SK-N-SH (cell line): ENCODE measurements at regions not wholly inside any gene's neighbourhood (a gene's known extent, or its start where the extent isn't known, plus 50 kb on each side); places are given as distances from the start of the nearest gene placed in this dataset.

Experiments
- CTCF ChIA-PET: fragments of 300-600, 350-600 bp; formaldehyde crosslinking; extraction: SDS; loops from one replicate; lab custom pipeline; 2021; lab: Yijun Ruan, JAX
- POLR2A ChIA-PET: fragments of 350-600 bp; sonication (Branson Sonifier 250); formaldehyde crosslinking; extraction: SDS; loops from one replicate; lab custom pipeline; 2020; ENCODE audit warnings: antibody characterized with exemption, inconsistent platforms; lab: Yijun Ruan, JAX
- DNase-seq: peaks from one replicate; pipeline ENCODE4 v3.0.0; 2012
- H2AFZ ChIP-seq: fragments of 200-600 bp; sonication (generic); 2 replicates; pipeline ENCODE4 v1.8.1; 2016; ENCODE audit warnings: antibody characterized with exemption, mild to moderate bottlenecking, low read depth
- H3F3A ChIP-seq: fragments of 200-600 bp; sonication (generic); replicated peaks from 2 replicates; pipeline ENCODE3; 2016; ENCODE audit warnings: antibody characterized with exemption, mild to moderate bottlenecking; ENCODE audit not compliant: insufficient read depth
- H3K27ac ChIP-seq, 2 experiments: fragments of 200-500 bp in 1 of 2; fragments of 200-600 bp in 1 of 2; sonication (Bioruptor generic) in 1 of 2; sonication (generic), shearing (Covaris generic) in 1 of 2; 2 replicates each; pipeline versions ENCODE4 v1.5.1 to v1.6.1; 2014 to 2016; ENCODE audit warnings: low read depth in 2 of 2, inconsistent platforms in 1 of 2, low read length in 1 of 2, mild to moderate bottlenecking in 1 of 2, mixed read lengths in 1 of 2
- H3K27me3 ChIP-seq: fragments of 200-600 bp; sonication (generic), shearing (Covaris generic); 2 replicates; pipeline ENCODE4 v1.6.1; 2016; ENCODE audit warnings: mixed run types; ENCODE audit not compliant: insufficient read depth
- H3K36me3 ChIP-seq, 2 experiments: fragments of 200-500 bp in 1 of 2; fragments of 200-600 bp in 1 of 2; sonication (Bioruptor generic) in 1 of 2; sonication (generic) in 1 of 2; replicated peaks in 1 of 2; 2 replicates each; pipeline versions ENCODE3 to v1.5.1; 2014 to 2016; ENCODE audit warnings: low read length in 1 of 2, mild to moderate bottlenecking in 1 of 2; ENCODE audit not compliant: insufficient read depth in 2 of 2, control insufficient read depth in 1 of 2
- H3K4me1 ChIP-seq, 2 experiments: fragments of 200-500 bp in 1 of 2; fragments of 200-600 bp in 1 of 2; sonication (Bioruptor generic) in 1 of 2; sonication (generic), shearing (Covaris generic) in 1 of 2; 2 replicates each; pipeline versions ENCODE4 v1.5.1 to v1.6.1; 2014 to 2016; ENCODE audit warnings: low read depth in 1 of 2, low read length in 1 of 2, mixed run types in 1 of 2; ENCODE audit not compliant: insufficient read depth in 2 of 2, control insufficient read depth in 1 of 2
- H3K4me2 ChIP-seq: fragments of 200-600 bp; sonication (generic), shearing (Covaris generic); 2 replicates; pipeline ENCODE4 v1.6.1; 2017; ENCODE audit warnings: mixed run types
- H3K4me3 ChIP-seq, 2 experiments: fragments of 200-500 bp in 1 of 2; fragments of 200-600 bp in 1 of 2; sonication (Bioruptor generic) in 1 of 2; sonication (generic), shearing (Covaris generic) in 1 of 2; 2 replicates each; pipeline versions ENCODE4 v1.5.1 to v1.8.1; 2014 to 2016; ENCODE audit warnings: low read depth in 2 of 2, inconsistent platforms in 1 of 2, low read length in 1 of 2, mild to moderate bottlenecking in 1 of 2, mixed read lengths in 1 of 2, moderate library complexity in 1 of 2
- H3K79me2 ChIP-seq: fragments of 200-600 bp; sonication (generic); 2 replicates; pipeline ENCODE4 v1.8.1; 2017; ENCODE audit warnings: mild to moderate bottlenecking; ENCODE audit not compliant: insufficient read depth
- H3K9ac ChIP-seq: fragments of 200-600 bp; sonication (generic); 2 replicates; pipeline ENCODE4 v1.6.1; 2017; ENCODE audit warnings: mixed run types
- H3K9me2 ChIP-seq: fragments of 200-600 bp; sonication (generic); 2 replicates; pipeline ENCODE4 v1.6.1; 2017; ENCODE audit warnings: mixed run types
- H3K9me3 ChIP-seq: fragments of 200-600 bp; sonication (generic); 2 replicates; pipeline ENCODE4 v1.6.1; 2017; ENCODE audit warnings: mixed run types, mild to moderate bottlenecking, moderate library complexity
- H4K20me1 ChIP-seq: fragments of 200-600 bp; sonication (generic); 2 replicates; pipeline ENCODE4 v1.6.1; 2017; ENCODE audit warnings: mild to moderate bottlenecking, mixed run types; ENCODE audit not compliant: insufficient read depth
- CHD2 ChIP-seq: fragments of 150-350 bp; IDR thresholded peaks from 2 replicates; pipeline ENCODE4 v1.6.1; 2018; ENCODE audit warnings: low read length; ENCODE audit not compliant: partially characterized antibody
- ELF1 ChIP-seq: IDR thresholded peaks from 2 replicates; pipeline ENCODE4 v1.4.0; 2012
- EP300 ChIP-seq, 2 experiments: IDR thresholded peaks; 2 replicates each; pipeline versions ENCODE4 v1.4.0 to v1.6.1; 2012; ENCODE audit warnings: borderline replicate concordance in 1 of 2, low read depth in 1 of 2, low read length in 1 of 2
- EZH2phosphoT487 ChIP-seq: fragments of 200-600 bp; sonication (generic); IDR thresholded peaks from 2 replicates; pipeline ENCODE4 v1.6.1; 2017; ENCODE audit warnings: low read depth, mixed run types, mild to moderate bottlenecking, antibody characterized with exemption, moderate library complexity, borderline replicate concordance
- FOXJ3 ChIP-seq: sonication (generic); formaldehyde crosslinking; IDR thresholded peaks from 2 replicates; pipeline ENCODE4 v1.5.1; 2020; ENCODE audit warnings: mild to moderate bottlenecking, missing genetic modification reagents
- FOXM1 ChIP-seq: IDR thresholded peaks from 2 replicates; pipeline ENCODE4 v1.4.0; 2012; ENCODE audit warnings: low read depth, mild to moderate bottlenecking
- GATA2 ChIP-seq: sonication (generic); formaldehyde crosslinking; IDR thresholded peaks from 2 replicates; pipeline ENCODE4 v1.5.0; 2020; ENCODE audit warnings: mild to moderate bottlenecking, missing genetic modification reagents
- IRF3 ChIP-seq: fragments of 150-350 bp; IDR thresholded peaks from 2 replicates; pipeline ENCODE4 v1.6.1; 2016; ENCODE audit warnings: mild to moderate bottlenecking, low read depth, low read length
- JUND ChIP-seq: IDR thresholded peaks from 2 replicates; pipeline ENCODE4 v1.4.0; 2012
- MAX ChIP-seq: IDR thresholded peaks from 2 replicates; pipeline ENCODE4 v1.4.0; 2012; ENCODE audit warnings: low read depth
- MEF2A ChIP-seq: IDR thresholded peaks from 2 replicates; pipeline ENCODE4 v1.4.0; 2012; ENCODE audit warnings: low read depth, borderline replicate concordance
- NRF1 ChIP-seq: IDR thresholded peaks from 2 replicates; pipeline ENCODE4 v1.6.1; 2012; ENCODE audit warnings: low read depth, mild to moderate bottlenecking, low read length
- PBX3 ChIP-seq: IDR thresholded peaks from 2 replicates; pipeline ENCODE4; 2012
- RAD21 ChIP-seq: IDR thresholded peaks from 2 replicates; pipeline ENCODE4 v1.6.1; 2012; ENCODE audit warnings: mild to moderate bottlenecking, low read length
- RFX5 ChIP-seq: IDR thresholded peaks from 2 replicates; pipeline ENCODE4 v1.6.1; 2012; ENCODE audit warnings: mild to moderate bottlenecking, improper control_type of control experiment, low read length
- RXRA ChIP-seq: IDR thresholded peaks from 2 replicates; pipeline ENCODE4 v1.4.0; 2012; ENCODE audit warnings: low read depth, mild to moderate bottlenecking, borderline replicate concordance
- SIN3A ChIP-seq: IDR thresholded peaks from 2 replicates; pipeline ENCODE4 v1.6.1; 2012; ENCODE audit warnings: low read depth, mild to moderate bottlenecking, low read length, moderate library complexity, borderline replicate concordance
- TAF1 ChIP-seq: IDR thresholded peaks from 2 replicates; pipeline ENCODE4 v1.6.1; 2012; ENCODE audit warnings: low read depth, mild to moderate bottlenecking, low read length, moderate library complexity, borderline replicate concordance
- TEAD4 ChIP-seq: IDR thresholded peaks from 2 replicates; pipeline ENCODE4 v1.4.0; 2012; ENCODE audit warnings: mild to moderate bottlenecking, borderline replicate concordance; ENCODE audit not compliant: insufficient read depth
- USF1 ChIP-seq: IDR thresholded peaks from 2 replicates; pipeline ENCODE4 v1.4.0; 2012; ENCODE audit warnings: low read depth, borderline replicate concordance
- ZBTB33 ChIP-seq: IDR thresholded peaks from 2 replicates; pipeline ENCODE4 v1.4.0; 2012; ENCODE audit warnings: low read depth, borderline replicate concordance
- WGBS: methylation state at CpG from one replicate; pipeline ENCODE4 v1.1.6; 2017; ENCODE audit warnings: low lambda C conversion rate; 5-methylcytosine and 5-hydroxymethylcytosine counted together

GRCh38 chr7:89477991-89478390, 676.3 kb upstream of the STEAP1 start (continued):
- TF ChIP-seq ZBTB33 (no peak), IRF3 (no peak), CHD2 (no peak), GATA2 (CRISPR knock-in tag) (no peak)
- TF ChIP-seq, all 33 proteins: peak for 0

- POLR2A ChIA-PET = no interaction called here
Observed at GRCh38 chr7:89495704-89496103, 658.6 kb upstream of the STEAP1 start.

GRCh38 chr7:89500084-89500483, 654.2 kb upstream of the STEAP1 start:
- Histone ChIP-seq H3K36me3 (no peaks in the 10 kb centered on the region), H2AFZ (no peak overlapping the region), H3K4me3 (no peak overlapping the region), H3K9me2 (no peaks in the 10 kb centered on the region), H3K9ac (no peak overlapping the region), H4K20me1 (no peaks in the 10 kb centered on the region), H3F3A (no peaks in the 10 kb centered on the region), H3K4me1 (no peaks in the 10 kb centered on the region; a peak in 1 of 4 replicates), H3K79me2 (no peaks in the 10 kb centered on the region), H3K27ac (no peak overlapping the region), H3K9me3 (no peaks in the 10 kb centered on the region), H3K27me3 (no peaks in the 10 kb centered on the region), H3K4me2 (no peak overlapping the region)
- ChIA-PET POLR2A (no interaction called here), CTCF (interaction anchor here (0.7 to 1.6 kb wide), 2 partner anchors 13 to 14 kb away, joined by 3 read pairs; no protein-coding TSS in a partner anchor)
- no peak for TF ChIP-seq SIN3A
- TF ChIP-seq RAD21 = no peak
- TF ChIP-seq RXRA = no peak
- no peak for TF ChIP-seq JUND
- TF ChIP-seq FOXM1 = no peak
- TF ChIP-seq EZH2phosphoT487 = no peak
- TF ChIP-seq TEAD4 = no peak
- no peak for TF ChIP-seq RFX5
- TF ChIP-seq ELF1 = no peak
- no peak for TF ChIP-seq MEF2A
- no peak for TF ChIP-seq PBX3
- TF ChIP-seq NRF1 = no peak
- no peak for TF ChIP-seq FOXJ3
- no peak for TF ChIP-seq EP300 (IDR thresholded peaks at IDR 0.05; ENCODE audit: borderline replicate concordance in 1 of 2, low read depth in 1 of 2, low read length in 1 of 2)
- no peak for TF ChIP-seq MAX
- DNase-seq = no peak
- 13% methylated on average over 2 of the region's 2 CpGs for WGBS

More at GRCh38 chr7:89495704-89496103, 658.6 kb upstream of the STEAP1 start:
- no peak for TF ChIP-seq EP300 (IDR thresholded peaks at IDR 0.05; ENCODE audit: borderline replicate concordance in 1 of 2, low read depth in 1 of 2, low read length in 1 of 2)
- TF ChIP-seq RXRA = no peak
- no peak for TF ChIP-seq TEAD4
- TF ChIP-seq CHD2 = no peak
- no peak for TF ChIP-seq RFX5
- TF ChIP-seq TAF1 = no peak
- no peak for TF ChIP-seq USF1
- H3K27me3 ChIP-seq = no peaks in the 10 kb centered on the region
- no peaks in the 10 kb centered on the region for H3K79me2 ChIP-seq
- H3K4me2 ChIP-seq = no peak overlapping the region
- no peak overlapping the region for H3K9ac ChIP-seq
- H3K9me2 ChIP-seq = no peaks in the 10 kb centered on the region
- CTCF ChIA-PET = no interaction called here
- H3K4me3 ChIP-seq = no peak overlapping the region
- no peak overlapping the region for H3K27ac ChIP-seq
- H2AFZ ChIP-seq = no peak overlapping the region
- H3K9me3 ChIP-seq = no peaks in the 10 kb centered on the region
- H4K20me1 ChIP-seq = no peaks in the 10 kb centered on the region
- WGBS = 18% methylated on average over 3 of the region's 3 CpGs
- no peak for DNase-seq
- H3F3A ChIP-seq = no peaks in the 10 kb centered on the region
- no peaks in the 10 kb centered on the region; a peak in 1 of 4 replicates for H3K4me1 ChIP-seq
- H3K36me3 ChIP-seq = no peaks in the 10 kb centered on the region
